B cell (primary cell): ENCODE measurements at regions not wholly inside any gene's neighbourhood (a gene's known extent, or its start where the extent isn't known, plus 50 kb on each side); places are given as distances from the start of the nearest gene placed in this dataset.

Experiments used
- ATAC-seq: fragments of 200-7000 bp; cut with Tn5 transposase; one replicate; pipeline ENCODE4 v1.10.0; 2021; ENCODE audit warnings: low read depth, mild to moderate bottlenecking, moderate number of reproducible peaks, moderate library complexity
- CTCF ChIA-PET: fragments of 350-600 bp; sonication (Branson Sonifier 250); formaldehyde crosslinking; loops from one replicate; lab custom pipeline; 2021; ENCODE audit warnings: antibody characterized with exemption, inconsistent platforms; lab: Charles Lee
- POLR2A ChIA-PET: fragments of 350-600 bp; sonication (Branson Sonifier 250); formaldehyde crosslinking; loops from one replicate; lab custom pipeline; 2021; ENCODE audit warnings: antibody characterized with exemption; lab: Charles Lee
- DNase-seq: peaks from one replicate; pipeline ENCODE4 v3.0.0; 2013
- H2AFZ ChIP-seq: 2 replicates; pipeline ENCODE4 v1.6.1; 2012; ENCODE audit warnings: mild to moderate bottlenecking, low read depth, low read length; ENCODE audit not compliant: insufficient read depth, poor library complexity, severe bottlenecking
- H3K27ac ChIP-seq, 2 donors: 1 replicate in 1 of 2; 2 replicates in 1 of 2; pipeline ENCODE4 v1.5.1; 2012 to 2013; ENCODE audit warnings: low read length in 2 of 2, mild to moderate bottlenecking in 2 of 2, moderate library complexity in 1 of 2
- H3K27me3 ChIP-seq, 4 experiments: fragments of 200-600 bp in 1 of 4; sonication (generic) in 1 of 4; replicated peaks in 1 of 4; 1 replicate in 2 of 4; 2 replicates in 2 of 4; pipeline versions ENCODE4 v1.6.1 to v1.7.0; 2013 to 2016; ENCODE audit warnings: low read length in 3 of 4, mild to moderate bottlenecking in 2 of 4, mixed read lengths in 1 of 4, moderate library complexity in 1 of 4; ENCODE audit not compliant: insufficient read depth in 4 of 4, control insufficient read depth in 3 of 4; ENCODE audit errors: control extremely low read depth in 1 of 4
- H3K36me3 ChIP-seq, 2 experiments: replicated peaks in 1 of 2; 1 replicate in 1 of 2; 2 replicates in 1 of 2; pipeline versions ENCODE4 v1.6.1 to v1.7.1; 2013; ENCODE audit warnings: low read length in 1 of 2; ENCODE audit not compliant: insufficient read depth in 2 of 2, control insufficient read depth in 1 of 2; ENCODE audit errors: control extremely low read depth in 1 of 2, extremely low read depth in 1 of 2
- H3K4me1 ChIP-seq, 2 donors: fragments of 200-600 bp in 1 of 2; sonication (generic) in 1 of 2; 1 replicate in 1 of 2; 2 replicates in 1 of 2; pipeline versions ENCODE4 v1.5.1 to v1.6.1; 2013 to 2017; ENCODE audit warnings: low read length in 2 of 2; ENCODE audit not compliant: control insufficient read depth in 2 of 2, insufficient read depth in 2 of 2
- H3K4me2 ChIP-seq: replicated peaks from 2 replicates; pipeline ENCODE3; 2012; ENCODE audit warnings: mild to moderate bottlenecking, low read depth, low read length; ENCODE audit not compliant: poor library complexity, severe bottlenecking
- H3K4me3 ChIP-seq, 5 experiments: fragments of 200-600 bp in 1 of 5; sonication (generic) in 1 of 5; 1 replicate in 3 of 5; 2 replicates in 2 of 5; pipeline versions ENCODE4 v1.5.1 to v1.7.0; 2011 to 2016; ENCODE audit warnings: low read length in 4 of 5, mild to moderate bottlenecking in 4 of 5, low read depth in 2 of 5, control low read depth in 1 of 5, moderate library complexity in 1 of 5; ENCODE audit not compliant: insufficient read depth in 1 of 5; ENCODE audit errors: control extremely low read depth in 1 of 5, extremely low read depth in 1 of 5
- H3K79me2 ChIP-seq: fragments of 200-600 bp; sonication (generic); one replicate; pipeline ENCODE4 v1.6.0; 2016; ENCODE audit warnings: low read length; ENCODE audit not compliant: control insufficient read depth, insufficient read depth
- H3K9ac ChIP-seq: fragments of 200-600 bp; sonication (generic); 2 replicates; pipeline ENCODE4 v1.6.1; 2017; ENCODE audit warnings: mild to moderate bottlenecking, low read length, moderate library complexity
- H3K9me3 ChIP-seq, 3 donors: one replicate each; pipeline versions ENCODE4 v1.6.1 to v1.7.1; 2013; ENCODE audit warnings: low read length in 2 of 3; ENCODE audit not compliant: control insufficient read depth in 2 of 3, insufficient read depth in 1 of 3; ENCODE audit errors: control extremely low read depth in 1 of 3
- H4K20me1 ChIP-seq: 2 replicates; pipeline ENCODE4 v1.6.0; 2012; ENCODE audit warnings: mild to moderate bottlenecking, low read length; ENCODE audit not compliant: insufficient read depth, control insufficient read depth, poor library complexity, severe bottlenecking
- H3K27ac Mint-ChIP-seq: one replicate; pipeline ENCODE4 v1.8.0; 2021; ENCODE audit warnings: mixed read lengths
- H3K27me3 Mint-ChIP-seq: one replicate; pipeline ENCODE4 v1.8.0; 2021; ENCODE audit warnings: mixed read lengths
- H3K4me1 Mint-ChIP-seq: one replicate; pipeline ENCODE4 v1.8.0; 2021; ENCODE audit warnings: mixed read lengths
- H3K4me3 Mint-ChIP-seq: one replicate; pipeline ENCODE4 v1.8.0; 2021; ENCODE audit warnings: mixed read lengths
- H3K9me3 Mint-ChIP-seq: one replicate; pipeline ENCODE4 v1.8.0; 2022; ENCODE audit warnings: mixed read lengths; ENCODE audit not compliant: insufficient read depth
- CTCF ChIP-seq: fragments of 200-600 bp; IDR thresholded peaks from one replicate; pipeline ENCODE4 v1.8.0; 2022; ENCODE audit warnings: antibody characterized with exemption, mild to moderate bottlenecking
- EZH2 ChIP-seq: IDR thresholded peaks from 2 replicates; pipeline ENCODE4 v1.6.1; 2012; ENCODE audit warnings: borderline replicate concordance, low read depth, mild to moderate bottlenecking, moderate library complexity, low read length; ENCODE audit not compliant: insufficient read depth, poor library complexity, severe bottlenecking
- WGBS: methylation state at CpG from one replicate; pipeline ENCODE4 v1.1.5; 2013; ENCODE audit warnings: missing lambda C conversion rate; ENCODE audit not compliant: insufficient coverage; 5-methylcytosine and 5-hydroxymethylcytosine counted together
- intact Hi-C: fragments of 100-400 bp; cut with micrococcal nuclease; formaldehyde crosslinking; loops from one replicate; pipeline ENCODE4 v1.10.0; 2022

- no peak for TF ChIP-seq EZH2
- no peaks in the 10 kb centered on the region for H3K79me2 ChIP-seq
- POLR2A ChIA-PET = no interaction called here
- H3K27me3 ChIP-seq = peaks cover 0 to 3% (median 0%) of the 10 kb centered on the region in 4 experiments
- Mint-ChIP-seq H3K9me3 (no peaks in the 10 kb centered on the region), H3K4me1 (peaks cover 1% of the 10 kb centered on the region), H3K27ac (no peak overlapping the region), H3K27me3 (peaks cover 18% of the 10 kb centered on the region), H3K4me3 (no peak overlapping the region)
- H4K20me1 ChIP-seq = no peaks in the 10 kb centered on the region
- intact Hi-C loops = no loop called here
- no peak for ATAC-seq
- no peaks in the 10 kb centered on the region for H3K9me3 ChIP-seq
- H2AFZ ChIP-seq = no peak overlapping the region
- H3K4me2 ChIP-seq = no peak overlapping the region
- H3K27ac ChIP-seq = no peak overlapping the region
- no peaks in the 10 kb centered on the region for H3K4me1 ChIP-seq
- no peak for DNase-seq
- H3K4me3 ChIP-seq = no peak overlapping the region
- WGBS = no CpG with 5 or more reads among the region's 5 CpGs
- no peaks in the 10 kb centered on the region for H3K36me3 ChIP-seq
- CTCF ChIA-PET = interaction anchor here (0.7 kb wide), 1 partner anchor 987 kb away, joined by 3 read pairs; no protein-coding TSS in a partner anchor
- no peak overlapping the region for H3K9ac ChIP-seq
Measured at GRCh38 chr7:94297397-94297838, 97.3 kb upstream of the COL1A2 start.

GRCh38 chr7:94298943-94299342, 95.8 kb upstream of the COL1A2 start:
- ChIA-PET POLR2A (no interaction called here), CTCF (no interaction called here)
- H3K9me3 Mint-ChIP-seq = no peaks in the 10 kb centered on the region
- WGBS = 75% methylated on average over 2 of the region's 3 CpGs
- Histone ChIP-seq H3K36me3 (no peaks in the 10 kb centered on the region), H3K79me2 (no peaks in the 10 kb centered on the region), H3K4me2 (no peak overlapping the region), H3K9ac (no peak overlapping the region), H3K4me3 (no peak overlapping the region), H4K20me1 (no peaks in the 10 kb centered on the region), H3K9me3 (no peaks in the 10 kb centered on the region), H3K4me1 (no peaks in the 10 kb centered on the region), H3K27ac (no peak overlapping the region), H2AFZ (no peak overlapping the region), H3K27me3 (peaks cover 0 to 3% (median 0%) of the 10 kb centered on the region in 4 experiments)
- intact Hi-C loops = no loop called here
- DNase-seq = no peak
- TF ChIP-seq CTCF = no peak
- TF ChIP-seq EZH2 = no peak
- H3K27me3 Mint-ChIP-seq = peaks cover 18% of the 10 kb centered on the region
- H3K4me1 Mint-ChIP-seq = peaks cover 1% of the 10 kb centered on the region
- H3K4me3 Mint-ChIP-seq = no peak overlapping the region
- no peak for ATAC-seq
- H3K27ac Mint-ChIP-seq = no peak overlapping the region
